Right lobe of liver (tissue), 4 donors: ENCODE measurements at regions not wholly inside any gene's neighbourhood (a gene's known extent, or its start where the extent isn't known, plus 50 kb on each side); places are given as distances from the start of the nearest gene placed in this dataset.

Experiments
- CTCF ChIP-seq, 4 donors: fragments of 200-600 bp in 3 of 4; fragments of 450-650 bp in 1 of 4; IDR thresholded peaks; one replicate each; pipeline versions ENCODE4 v1.5.1 to v1.8.0; 2016 to 2022; ENCODE audit warnings: antibody characterized with exemption in 4 of 4, mild to moderate bottlenecking in 2 of 4
- POLR2A ChIP-seq: fragments of 450-650 bp; IDR thresholded peaks from one replicate; pipeline ENCODE4 v1.6.1; 2017; ENCODE audit warnings: antibody characterized with exemption, mild to moderate bottlenecking
- donor health status: DM: no; HTN: no; CAD: no.
- donor health status: DM: no; HTN: no; CAD: no.
- donor health status: DM: no; HTN: yes; CAD: no.

- TF ChIP-seq CTCF (IDR thresholded peaks at IDR 0.05) (no peak), POLR2A (no peak)
Measured at GRCh38 chr17:436571-436970, 84.0 kb upstream of the RPH3AL start.
